ENCODE measurements at regions not wholly inside any gene's neighbourhood (a gene's known extent, or its start where the extent isn't known, plus 50 kb on each side); places are given as distances from the start of the nearest gene placed in this dataset.

GRCh38 chr9:1962588-1963106 lies 52.5 kb upstream of the SMARCA2 start:
- no peak for DNase-seq (ENCODE audit: low spot score)

- DNase-seq (ENCODE audit: low spot score) = no peak
Measured at GRCh38 chr9:1964093-1964492, 51.1 kb upstream of the SMARCA2 start.
